Caco-2 (cell line): ENCODE measurements at regions not wholly inside any gene's neighbourhood (a gene's known extent, or its start where the extent isn't known, plus 50 kb on each side); places are given as distances from the start of the nearest gene placed in this dataset.

Source experiments
- BruUV-seq: library from RNA; stranded (reverse); fragments of 400-500 nt; replicated peaks from 2 replicates; lab custom pipeline; 2021; lab: Mats Ljungman, UMichigan
- CTCF ChIA-PET: fragments of 300-600 bp; sonication (Branson Sonifier 250); formaldehyde crosslinking; loops from one replicate; lab custom pipeline; 2022; ENCODE audit warnings: antibody characterized with exemption; lab: Charles Lee
- POLR2A ChIA-PET: fragments of 300-600 bp; sonication (Branson Sonifier 250); formaldehyde crosslinking; loops from one replicate; lab custom pipeline; 2022; ENCODE audit warnings: antibody characterized with exemption; lab: Charles Lee
- DNase-seq, 2 experiments: peaks; one replicate each; pipeline versions ENCODE4 v3.0.0 to v3.0.0-alpha.2; 2020 to 2022
- H3K27me3 ChIP-seq: replicated peaks from 2 replicates; pipeline ENCODE4 v1.6.0; 2011; ENCODE audit warnings: low read length; ENCODE audit not compliant: control insufficient read depth, insufficient read depth
- H3K36me3 ChIP-seq: 2 replicates; pipeline ENCODE4 v1.5.1; 2011; ENCODE audit warnings: low read length; ENCODE audit not compliant: control insufficient read depth, insufficient read depth
- H3K4me1 ChIP-seq: fragments of 250-450 bp; sonication (Bioruptor Pico); 2 replicates; pipeline ENCODE4 v1.5.1; 2020; ENCODE audit warnings: mild to moderate bottlenecking
- H3K4me3 ChIP-seq: 2 replicates; pipeline ENCODE4 v1.5.1; 2011; ENCODE audit warnings: low read depth, mild to moderate bottlenecking, control low read depth, low read length
- H3K9me3 ChIP-seq: fragments of 250-450 bp; sonication (Bioruptor Pico); 2 replicates; pipeline ENCODE4 v1.5.1; 2020; ENCODE audit warnings: mild to moderate bottlenecking, moderate library complexity
- H3K27ac Mint-ChIP-seq: one replicate; pipeline ENCODE4 v1.8.0; 2022; ENCODE audit warnings: mixed read lengths; ENCODE audit not compliant: unreplicated experiment
- H3K27me3 Mint-ChIP-seq: one replicate; pipeline ENCODE4 v1.8.0; 2022; ENCODE audit warnings: mixed read lengths; ENCODE audit not compliant: insufficient read depth, unreplicated experiment
- H3K36me3 Mint-ChIP-seq: one replicate; pipeline ENCODE4 v1.8.0; 2022; ENCODE audit warnings: mild to moderate bottlenecking, mixed read lengths; ENCODE audit not compliant: insufficient read depth, unreplicated experiment
- H3K4me1 Mint-ChIP-seq: one replicate; pipeline ENCODE4 v1.8.0; 2022; ENCODE audit warnings: low read depth, mixed read lengths; ENCODE audit not compliant: unreplicated experiment
- H3K4me3 Mint-ChIP-seq: one replicate; pipeline ENCODE4 v1.8.0; 2022; ENCODE audit warnings: mild to moderate bottlenecking, moderate library complexity, mixed read lengths; ENCODE audit not compliant: unreplicated experiment
- H3K9me3 Mint-ChIP-seq: one replicate; pipeline ENCODE4 v1.8.0; 2022; ENCODE audit warnings: mixed read lengths; ENCODE audit not compliant: unreplicated experiment
- CTCF ChIP-seq, 2 experiments: fragments of 200-600 bp in 1 of 2; IDR thresholded peaks; 1 replicate in 1 of 2; 2 replicates in 1 of 2; pipeline versions ENCODE4 v1.5.1 to v1.8.0; 2011 to 2022; ENCODE audit warnings: antibody characterized with exemption in 1 of 2, control low read depth in 1 of 2, inconsistent platforms in 1 of 2, low read depth in 1 of 2, low read length in 1 of 2, mild to moderate bottlenecking in 1 of 2, moderate library complexity in 1 of 2; ENCODE audit not compliant: insufficient read depth in 1 of 2, severe bottlenecking in 1 of 2, unreplicated experiment in 1 of 2
- intact Hi-C: fragments of 100-400 bp; cut with micrococcal nuclease; formaldehyde crosslinking; loops from one replicate; pipeline ENCODE4 v1.10.0; 2022; ENCODE audit not compliant: unreplicated experiment

GRCh38 chr18:78734614-78734945 lies 245.0 kb upstream of the SALL3 start:
- ChIA-PET CTCF (no interaction called here), POLR2A (no interaction called here)
- Mint-ChIP-seq H3K9me3 (no peaks in the 10 kb centered on the region), H3K4me3 (no peak overlapping the region), H3K27ac (no peak overlapping the region), H3K4me1 (no peaks in the 10 kb centered on the region), H3K27me3 (no peaks in the 10 kb centered on the region), H3K36me3 (no peaks in the 10 kb centered on the region)
- no peak for TF ChIP-seq CTCF (IDR thresholded peaks at IDR 0.05; ENCODE audit: insufficient read depth in 1 of 2, low read depth in 1 of 2, low read length in 1 of 2, severe bottlenecking in 1 of 2, unreplicated experiment in 1 of 2)
- Histone ChIP-seq H3K9me3 (no peaks in the 10 kb centered on the region), H3K27me3 (no peaks in the 10 kb centered on the region), H3K4me3 (no peak overlapping the region), H3K4me1 (no peaks in the 10 kb centered on the region), H3K36me3 (no peaks in the 10 kb centered on the region)
- intact Hi-C loops, result no loop called here
- BruUV-seq, result no TSS peak
- no peak for DNase-seq

- no TSS peak for BruUV-seq
- ChIA-PET CTCF (no interaction called here), POLR2A (no interaction called here)
These were observed 244.2 kb upstream of the SALL3 start for GRCh38 chr18:78735131-78736014.

GRCh38 chr18:78736015-78736690 lies 243.5 kb upstream of the SALL3 start:
- Histone ChIP-seq H3K9me3 (no peaks in the 10 kb centered on the region), H3K36me3 (no peaks in the 10 kb centered on the region), H3K27me3 (no peaks in the 10 kb centered on the region), H3K4me3 (no peak overlapping the region), H3K4me1 (no peaks in the 10 kb centered on the region)
- H3K9me3 Mint-ChIP-seq, result no peaks in the 10 kb centered on the region
- H3K4me3 Mint-ChIP-seq, result no peak overlapping the region
- no peaks in the 10 kb centered on the region for H3K36me3 Mint-ChIP-seq
- H3K27ac Mint-ChIP-seq, result no peak overlapping the region
- DNase-seq, result no peak
- no peak for TF ChIP-seq CTCF (IDR thresholded peaks at IDR 0.05; ENCODE audit: insufficient read depth in 1 of 2, low read depth in 1 of 2, low read length in 1 of 2, severe bottlenecking in 1 of 2, unreplicated experiment in 1 of 2)
- intact Hi-C loops, result no loop called here
- no TSS peak for BruUV-seq
- ChIA-PET CTCF (no interaction called here), POLR2A (no interaction called here)
- H3K27me3 Mint-ChIP-seq, result no peaks in the 10 kb centered on the region
- no peaks in the 10 kb centered on the region for H3K4me1 Mint-ChIP-seq

More at GRCh38 chr18:78735131-78736014, 244.2 kb upstream of the SALL3 start:
- Mint-ChIP-seq H3K4me3 (no peak overlapping the region), H3K4me1 (no peaks in the 10 kb centered on the region), H3K27me3 (no peaks in the 10 kb centered on the region), H3K36me3 (no peaks in the 10 kb centered on the region), H3K27ac (no peak overlapping the region), H3K9me3 (no peaks in the 10 kb centered on the region)
- no peak for TF ChIP-seq CTCF (IDR thresholded peaks at IDR 0.05; ENCODE audit: insufficient read depth in 1 of 2, low read depth in 1 of 2, low read length in 1 of 2, severe bottlenecking in 1 of 2, unreplicated experiment in 1 of 2)
- Histone ChIP-seq H3K9me3 (no peaks in the 10 kb centered on the region), H3K4me3 (no peak overlapping the region), H3K36me3 (no peaks in the 10 kb centered on the region), H3K4me1 (no peaks in the 10 kb centered on the region), H3K27me3 (no peaks in the 10 kb centered on the region)
- intact Hi-C loops, result no loop called here
- no peak for DNase-seq
